ENCODE measurements at regions not wholly inside any gene's neighbourhood (a gene's known extent, or its start where the extent isn't known, plus 50 kb on each side); places are given as distances from the start of the nearest gene placed in this dataset.

DNA sequence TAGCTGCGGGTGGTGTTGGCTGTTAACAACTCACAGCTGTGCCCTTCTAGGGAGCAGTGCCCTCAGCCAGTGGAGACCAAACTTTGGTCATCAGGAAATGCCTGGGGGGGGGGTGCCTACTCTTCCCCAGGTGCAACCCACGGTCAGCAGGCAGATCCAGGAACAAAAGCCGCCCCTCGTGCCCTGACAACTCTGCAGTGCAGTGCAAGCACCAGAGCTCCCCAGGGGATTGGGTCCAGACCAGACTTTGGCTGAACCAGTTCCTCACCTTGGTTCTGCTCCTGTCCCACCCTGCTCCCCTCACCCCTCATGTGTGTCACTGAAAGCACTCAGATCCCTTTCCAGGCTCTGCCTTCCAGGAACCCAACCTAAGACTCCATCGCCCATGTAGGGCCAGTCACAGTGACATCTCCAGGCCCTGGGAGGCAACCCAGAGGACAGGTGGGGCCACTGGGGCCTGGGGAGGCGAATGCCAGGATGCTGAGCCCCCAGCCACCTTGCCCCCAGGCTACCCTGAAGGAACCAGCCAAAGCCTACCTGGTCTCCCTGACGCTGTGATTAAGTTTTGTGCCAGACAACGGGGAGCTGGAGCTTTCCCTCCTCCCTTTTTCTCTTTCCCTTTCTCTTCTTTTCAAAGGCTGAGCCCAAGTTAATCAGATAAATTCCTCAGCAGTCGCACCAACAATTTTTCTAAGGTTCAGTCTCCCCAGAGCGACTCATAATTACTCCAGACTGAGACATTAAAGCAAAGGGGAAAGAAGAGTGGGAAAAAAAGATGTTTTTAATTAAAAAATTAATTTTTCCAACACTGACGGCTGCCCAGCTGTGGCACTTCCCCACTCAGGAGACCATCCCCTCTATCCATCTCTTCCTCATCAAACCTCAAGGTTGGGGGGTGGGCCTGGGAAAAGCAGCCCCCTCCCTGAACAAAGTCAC is 207.5 kb upstream of the LINGO1 start:
- Histone ChIP-seq H3K4me2 (ENCODE audit: low read length) (no peak overlapping the region), H3K9me3 (ENCODE audit: low read length) (no peaks in the 10 kb centered on the region), H3K36me3 (ENCODE audit: insufficient read depth, low read length) (no peaks in the 10 kb centered on the region), H3K79me2 (replicated peaks; ENCODE audit: insufficient read depth, low read length) (no peaks in the 10 kb centered on the region), H4K20me1 (ENCODE audit: insufficient read depth) (no peaks in the 10 kb centered on the region), H2AFZ (ENCODE audit: low read depth, low read length) (no peak overlapping the region), H3K9me2 (ENCODE audit: insufficient read depth, low read length) (no peaks in the 10 kb centered on the region), H3F3A (ENCODE audit: insufficient read depth, low read length, poor library complexity, severe bottlenecking) (no peaks in the 10 kb centered on the region), H3K4me3 (ENCODE audit: low read length) (no peak overlapping the region), H3K9ac (ENCODE audit: low read length) (no peak overlapping the region), H3K27me3 (ENCODE audit: insufficient read depth, low read depth, low read length) (no peaks in the 10 kb centered on the region), H3K27ac (ENCODE audit: low read length) (no peak overlapping the region)
- TF ChIP-seq, protein P1, sequence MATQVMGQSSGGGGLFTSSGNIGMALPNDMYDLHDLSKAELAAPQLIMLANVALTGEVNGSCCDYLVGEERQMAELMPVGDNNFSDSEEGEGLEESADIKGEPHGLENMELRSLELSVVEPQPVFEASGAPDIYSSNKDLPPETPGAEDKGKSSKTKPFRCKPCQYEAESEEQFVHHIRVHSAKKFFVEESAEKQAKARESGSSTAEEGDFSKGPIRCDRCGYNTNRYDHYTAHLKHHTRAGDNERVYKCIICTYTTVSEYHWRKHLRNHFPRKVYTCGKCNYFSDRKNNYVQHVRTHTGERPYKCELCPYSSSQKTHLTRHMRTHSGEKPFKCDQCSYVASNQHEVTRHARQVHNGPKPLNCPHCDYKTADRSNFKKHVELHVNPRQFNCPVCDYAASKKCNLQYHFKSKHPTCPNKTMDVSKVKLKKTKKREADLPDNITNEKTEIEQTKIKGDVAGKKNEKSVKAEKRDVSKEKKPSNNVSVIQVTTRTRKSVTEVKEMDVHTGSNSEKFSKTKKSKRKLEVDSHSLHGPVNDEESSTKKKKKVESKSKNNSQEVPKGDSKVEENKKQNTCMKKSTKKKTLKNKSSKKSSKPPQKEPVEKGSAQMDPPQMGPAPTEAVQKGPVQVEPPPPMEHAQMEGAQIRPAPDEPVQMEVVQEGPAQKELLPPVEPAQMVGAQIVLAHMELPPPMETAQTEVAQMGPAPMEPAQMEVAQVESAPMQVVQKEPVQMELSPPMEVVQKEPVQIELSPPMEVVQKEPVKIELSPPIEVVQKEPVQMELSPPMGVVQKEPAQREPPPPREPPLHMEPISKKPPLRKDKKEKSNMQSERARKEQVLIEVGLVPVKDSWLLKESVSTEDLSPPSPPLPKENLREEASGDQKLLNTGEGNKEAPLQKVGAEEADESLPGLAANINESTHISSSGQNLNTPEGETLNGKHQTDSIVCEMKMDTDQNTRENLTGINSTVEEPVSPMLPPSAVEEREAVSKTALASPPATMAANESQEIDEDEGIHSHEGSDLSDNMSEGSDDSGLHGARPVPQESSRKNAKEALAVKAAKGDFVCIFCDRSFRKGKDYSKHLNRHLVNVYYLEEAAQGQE (IDR thresholded peaks at IDR 0.05; ENCODE audit: borderline replicate concordance): no peak
- TF ChIP-seq RAD21 (conservative IDR thresholded peaks at IDR 0.05) (no peak), EP300 (conservative IDR thresholded peaks at IDR 0.05; ENCODE audit: poor library complexity, severe bottlenecking) (no peak), POLR2AphosphoS5 (IDR thresholded peaks at IDR 0.05) (no peak), MXI1 (conservative IDR thresholded peaks at IDR 0.05; ENCODE audit: poor library complexity, severe bottlenecking) (no peak), SMC3 (conservative IDR thresholded peaks at IDR 0.05; ENCODE audit: poor library complexity) (no peak), EZH2 (IDR thresholded peaks at IDR 0.05; ENCODE audit: borderline replicate concordance, insufficient read depth, low read length, poor library complexity, severe bottlenecking) (no peak), TAF1 (IDR thresholded peaks at IDR 0.05; ENCODE audit: low read depth) (no peak)
- TF ChIP-seq, protein P2, sequence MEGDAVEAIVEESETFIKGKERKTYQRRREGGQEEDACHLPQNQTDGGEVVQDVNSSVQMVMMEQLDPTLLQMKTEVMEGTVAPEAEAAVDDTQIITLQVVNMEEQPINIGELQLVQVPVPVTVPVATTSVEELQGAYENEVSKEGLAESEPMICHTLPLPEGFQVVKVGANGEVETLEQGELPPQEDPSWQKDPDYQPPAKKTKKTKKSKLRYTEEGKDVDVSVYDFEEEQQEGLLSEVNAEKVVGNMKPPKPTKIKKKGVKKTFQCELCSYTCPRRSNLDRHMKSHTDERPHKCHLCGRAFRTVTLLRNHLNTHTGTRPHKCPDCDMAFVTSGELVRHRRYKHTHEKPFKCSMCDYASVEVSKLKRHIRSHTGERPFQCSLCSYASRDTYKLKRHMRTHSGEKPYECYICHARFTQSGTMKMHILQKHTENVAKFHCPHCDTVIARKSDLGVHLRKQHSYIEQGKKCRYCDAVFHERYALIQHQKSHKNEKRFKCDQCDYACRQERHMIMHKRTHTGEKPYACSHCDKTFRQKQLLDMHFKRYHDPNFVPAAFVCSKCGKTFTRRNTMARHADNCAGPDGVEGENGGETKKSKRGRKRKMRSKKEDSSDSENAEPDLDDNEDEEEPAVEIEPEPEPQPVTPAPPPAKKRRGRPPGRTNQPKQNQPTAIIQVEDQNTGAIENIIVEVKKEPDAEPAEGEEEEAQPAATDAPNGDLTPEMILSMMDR (IDR thresholded peaks at IDR 0.05; ENCODE audit: poor library complexity, severe bottlenecking): no peak

DNA sequence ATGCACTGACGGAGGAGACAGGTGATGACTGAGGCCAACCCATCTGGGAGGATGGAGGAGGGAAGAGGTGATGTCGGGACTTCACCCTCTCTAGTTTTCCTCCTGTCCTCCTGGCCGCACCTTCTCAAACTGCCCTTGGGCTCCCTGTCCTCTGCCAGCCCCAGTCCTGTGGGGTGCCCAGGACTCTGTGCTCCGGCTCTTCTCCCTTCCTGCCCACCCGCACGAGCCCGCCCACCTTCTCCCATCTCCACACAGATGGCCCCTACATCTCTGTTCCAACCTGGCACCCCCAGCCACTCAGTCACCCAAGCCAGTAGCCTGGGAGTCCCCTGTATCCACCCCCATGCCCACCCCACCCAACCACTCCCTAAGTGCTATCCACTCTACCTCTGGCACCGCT is 206.7 kb upstream of the LINGO1 start:
- no peaks in the 10 kb centered on the region for H4K20me1 ChIP-seq (ENCODE audit: insufficient read depth)
- no peak overlapping the region for H3K27ac ChIP-seq (ENCODE audit: low read length)
- no peak overlapping the region for H3K4me2 ChIP-seq (ENCODE audit: low read length)
- H3K79me2 ChIP-seq (replicated peaks; ENCODE audit: insufficient read depth, low read length): no peaks in the 10 kb centered on the region
- no peak overlapping the region for H3K9ac ChIP-seq (ENCODE audit: low read length)
- H3K36me3 ChIP-seq (ENCODE audit: insufficient read depth, low read length): no peaks in the 10 kb centered on the region
- no peaks in the 10 kb centered on the region for H3K9me3 ChIP-seq (ENCODE audit: low read length)
- H3F3A ChIP-seq (ENCODE audit: insufficient read depth, low read length, poor library complexity, severe bottlenecking): no peaks in the 10 kb centered on the region
- H3K9me2 ChIP-seq (ENCODE audit: insufficient read depth, low read length): no peaks in the 10 kb centered on the region
- no peak overlapping the region for H2AFZ ChIP-seq (ENCODE audit: low read depth, low read length)
- no peak for TF ChIP-seq SMC3 (conservative IDR thresholded peaks at IDR 0.05; ENCODE audit: poor library complexity)
- no peak for TF ChIP-seq POLR2AphosphoS5 (IDR thresholded peaks at IDR 0.05)
- TF ChIP-seq, protein P1 (IDR thresholded peaks at IDR 0.05; ENCODE audit: borderline replicate concordance): no peak
- TF ChIP-seq RAD21 (conservative IDR thresholded peaks at IDR 0.05): no peak
- TF ChIP-seq MXI1 (conservative IDR thresholded peaks at IDR 0.05; ENCODE audit: poor library complexity, severe bottlenecking): no peak
- TF ChIP-seq EZH2 (IDR thresholded peaks at IDR 0.05; ENCODE audit: borderline replicate concordance, insufficient read depth, low read length, poor library complexity, severe bottlenecking): no peak
- no peak for TF ChIP-seq EP300 (conservative IDR thresholded peaks at IDR 0.05; ENCODE audit: poor library complexity, severe bottlenecking)
- TF ChIP-seq, protein P2 (IDR thresholded peaks at IDR 0.05; ENCODE audit: poor library complexity, severe bottlenecking): no peak
- TF ChIP-seq TAF1 (IDR thresholded peaks at IDR 0.05; ENCODE audit: low read depth): no peak
- H3K4me3 ChIP-seq (ENCODE audit: low read length): no peak overlapping the region
- H3K27me3 ChIP-seq (ENCODE audit: insufficient read depth, low read depth, low read length): no peaks in the 10 kb centered on the region

Measured in neural cell (in vitro differentiated cells).